HG02852 (cell line): ENCODE measurements at regions not wholly inside any gene's neighbourhood (a gene's known extent, or its start where the extent isn't known, plus 50 kb on each side); places are given as distances from the start of the nearest gene placed in this dataset.
"Not testable (repeated sequence)": the region's sequence is repeated elsewhere in the genome, so short reads cannot be mapped to it uniquely, and the experiment has no call there.

Source experiments
- ATAC-seq: cut with Tn5 transposase; IDR thresholded peaks from one replicate; pipeline ENCODE4 v1.9.1; 2021; ENCODE audit warnings: mild to moderate bottlenecking, moderate library complexity; ENCODE audit not compliant: unreplicated experiment

DNA sequence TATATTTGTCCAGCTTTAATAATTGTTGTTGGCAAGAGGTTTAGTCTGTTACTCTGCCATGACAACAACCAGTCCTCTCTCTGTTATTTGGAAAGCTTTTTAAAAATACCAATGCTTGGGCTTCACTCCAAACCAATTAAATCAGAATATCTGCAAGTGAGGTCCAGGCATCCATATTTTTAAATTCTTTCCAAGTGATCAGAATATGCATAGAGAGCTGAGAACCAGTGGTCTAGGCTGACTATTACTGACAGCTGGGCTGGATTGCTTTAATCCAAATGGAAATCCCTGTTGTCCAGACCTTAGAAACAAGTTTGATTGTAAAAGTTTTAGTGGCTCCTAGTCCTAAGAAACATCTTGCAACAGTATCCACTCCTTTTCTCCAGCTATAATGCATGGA is 1059.7 kb upstream of the ACVR2A start:
- no peak for ATAC-seq

DNA sequence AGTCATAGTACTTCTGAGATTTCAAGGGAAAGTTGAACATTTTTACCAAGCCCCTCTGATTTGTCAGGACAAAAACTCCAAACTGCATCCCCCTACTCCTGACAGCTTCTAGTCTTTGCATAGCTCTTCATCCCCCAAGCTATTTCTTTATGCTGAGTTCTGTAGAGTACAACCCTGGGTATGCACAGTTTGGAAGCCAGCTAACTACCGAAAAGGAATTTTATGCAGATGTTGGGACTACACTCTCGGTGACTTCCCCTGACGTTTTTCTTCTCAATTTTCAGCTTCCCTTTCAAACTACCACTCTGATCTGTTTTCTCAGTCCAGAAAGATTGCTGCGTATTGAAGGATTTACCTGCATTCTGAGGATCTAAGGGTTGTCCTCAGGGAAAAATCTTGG is 1060.2 kb upstream of the ACVR2A start:
- no peak for ATAC-seq

DNA sequence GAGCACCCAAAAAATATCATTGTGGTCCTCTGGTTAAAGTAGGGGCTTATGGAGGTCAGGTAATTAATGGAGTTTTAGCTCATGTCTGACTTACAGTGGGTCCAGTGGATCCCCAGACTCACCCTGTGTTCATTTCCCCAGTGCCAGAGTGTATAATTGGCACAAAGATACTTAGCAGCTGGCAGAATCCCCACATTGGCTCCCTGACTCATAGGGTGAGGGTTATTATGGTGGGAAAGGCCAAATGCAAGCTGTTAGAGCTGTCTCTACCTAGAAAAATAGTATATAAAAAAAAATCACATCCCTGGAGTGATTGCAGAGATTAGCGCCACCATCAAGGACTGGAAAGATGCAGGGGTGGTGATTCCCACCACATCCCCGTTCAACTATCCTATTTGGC is 1067.6 kb upstream of the ACVR2A start:
- ATAC-seq, result no peak

- no peak for ATAC-seq
Observed at GRCh38 chr2:146776596-146776995, 1068.2 kb upstream of the ACVR2A start.

GRCh38 chr2:146771531-146771930 is 1073.3 kb upstream of the ACVR2A start:
- no peak for ATAC-seq

DNA sequence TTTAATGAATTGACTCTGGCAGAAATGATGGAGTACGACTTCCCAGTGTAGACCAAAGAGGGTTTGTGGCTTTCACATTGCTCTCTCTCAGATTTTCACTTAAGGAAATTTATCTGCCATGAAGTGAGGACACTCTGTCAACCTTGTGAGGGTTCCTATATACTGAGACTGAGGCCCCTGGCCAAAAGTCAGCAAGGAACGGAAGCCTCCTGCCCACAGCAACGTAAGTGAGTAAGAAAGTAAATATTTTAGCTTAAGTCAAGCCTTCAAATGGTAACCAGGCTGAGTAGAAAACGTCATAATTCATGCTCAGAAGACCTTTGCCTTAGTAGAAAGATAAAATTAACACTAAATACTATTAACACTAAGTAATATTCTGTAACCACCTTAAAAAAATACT is 1080.5 kb upstream of the ACVR2A start:
- no peak for ATAC-seq

DNA sequence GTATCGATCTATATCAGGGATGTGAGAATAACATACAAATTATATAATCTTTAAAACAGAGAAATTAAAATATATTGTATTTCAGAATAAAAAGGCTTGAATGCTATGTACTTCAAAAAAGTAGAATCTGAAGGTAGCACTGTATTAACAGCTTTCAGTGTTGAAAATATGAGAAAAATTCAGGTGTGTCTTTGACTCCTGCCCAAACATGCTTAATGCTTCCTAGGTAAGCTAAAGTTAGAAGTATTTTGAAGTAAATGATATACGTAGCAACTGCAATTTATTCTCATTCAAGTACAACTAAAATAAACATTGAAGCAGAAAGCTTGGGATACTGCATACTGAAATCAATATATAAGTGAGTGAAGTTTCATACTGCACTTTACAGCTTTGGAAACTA is 1082.0 kb upstream of the ACVR2A start:
- no peak for ATAC-seq

DNA sequence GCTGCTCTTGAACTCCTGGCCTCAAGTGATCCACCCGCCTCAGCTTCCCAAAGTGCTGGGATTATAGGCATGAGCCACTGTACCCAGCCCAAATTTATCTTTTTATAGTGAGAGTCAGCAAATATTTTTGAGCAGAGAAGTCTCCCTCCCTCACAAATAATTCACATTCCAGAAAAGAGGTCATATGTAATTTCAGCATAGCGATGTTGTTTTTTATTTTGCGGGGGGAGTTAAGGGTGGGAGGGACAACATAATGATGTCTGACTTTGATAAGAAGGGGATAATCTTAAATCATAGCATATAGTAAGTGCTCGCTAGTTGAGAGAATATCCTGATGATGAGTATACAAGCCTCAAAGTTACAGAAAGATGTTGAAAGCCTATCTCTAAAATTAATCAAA is 1090.2 kb upstream of the ACVR2A start:
- no peak for ATAC-seq

- no peak for ATAC-seq
Observed at GRCh38 chr2:146748046-146748445, 1096.8 kb upstream of the ACVR2A start.

- no peak for ATAC-seq
Observed at GRCh38 chr2:146741260-146741659, 1103.6 kb upstream of the ACVR2A start.

GRCh38 chr2:146734821-146735190 is 1110.0 kb upstream of the ACVR2A start:
- ATAC-seq, result no peak

GRCh38 chr2:146734042-146734820 is 1110.6 kb upstream of the ACVR2A start:
- peak; percentile 81 for ATAC-seq

- ATAC-seq, result no peak
Observed at GRCh38 chr2:146730882-146731281, 1113.9 kb upstream of the ACVR2A start.

GRCh38 chr2:146721486-146721885 is 1123.3 kb upstream of the ACVR2A start:
- ATAC-seq, result no peak

GRCh38 chr2:146720170-146720569 is 1124.7 kb upstream of the ACVR2A start:
- ATAC-seq, result no peak

DNA sequence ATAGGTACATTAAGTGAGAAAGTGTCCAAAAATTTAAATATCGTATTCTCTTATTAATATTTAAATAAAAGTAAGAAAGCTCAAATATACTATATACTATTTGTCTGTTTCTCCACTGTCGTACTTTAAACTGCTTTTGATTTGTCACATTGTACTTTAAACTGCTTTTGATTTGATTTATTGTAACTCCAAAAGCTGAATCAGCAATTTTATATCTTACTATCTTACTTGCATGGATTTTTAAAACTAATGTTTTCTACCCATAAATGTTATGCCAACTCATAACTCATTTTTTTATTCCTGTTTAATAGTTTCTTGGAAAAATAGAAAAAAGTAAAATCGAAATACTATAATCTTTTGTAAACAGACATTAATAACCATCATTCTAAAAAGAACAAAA is 1128.2 kb upstream of the ACVR2A start:
- ATAC-seq, result no peak

DNA sequence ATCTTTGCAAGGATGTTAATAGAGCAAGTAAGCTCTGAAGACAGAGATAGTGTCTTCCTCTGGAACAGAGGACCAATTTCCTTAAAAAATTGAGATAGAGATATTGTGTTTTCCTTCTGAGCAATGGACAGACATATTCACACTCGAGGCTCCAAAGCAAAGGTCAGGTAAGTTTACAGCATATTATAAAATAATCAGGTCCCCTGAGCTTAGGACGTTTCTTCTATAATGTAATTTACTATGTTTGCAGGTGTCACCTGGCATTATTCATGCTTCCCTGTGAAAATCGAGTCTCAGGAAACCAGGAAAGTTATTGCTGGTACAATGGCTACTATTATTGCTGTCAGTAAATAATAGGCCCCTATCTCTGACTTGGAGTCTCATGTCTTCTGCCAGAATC is 1135.8 kb upstream of the ACVR2A start:
- no peak for ATAC-seq

DNA sequence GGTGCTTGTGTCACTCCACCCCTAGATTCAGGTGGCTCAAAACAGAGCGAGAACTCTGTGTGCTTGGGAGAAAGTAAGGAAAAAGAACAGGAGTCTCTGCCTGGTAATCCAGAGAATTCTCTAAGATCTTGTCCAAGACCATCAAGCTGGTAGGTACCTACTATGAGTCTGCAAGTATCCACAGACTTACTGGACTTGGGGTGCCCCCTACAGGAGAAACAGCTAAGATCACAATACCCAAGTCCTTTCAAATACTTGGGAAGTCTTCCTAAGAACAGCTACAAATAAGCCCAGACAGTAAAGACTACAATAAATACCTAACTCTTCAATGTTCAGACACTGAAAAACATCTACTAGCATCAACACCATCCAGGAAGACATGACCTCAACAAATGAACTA is 1143.6 kb upstream of the ACVR2A start:
- no peak for ATAC-seq

DNA sequence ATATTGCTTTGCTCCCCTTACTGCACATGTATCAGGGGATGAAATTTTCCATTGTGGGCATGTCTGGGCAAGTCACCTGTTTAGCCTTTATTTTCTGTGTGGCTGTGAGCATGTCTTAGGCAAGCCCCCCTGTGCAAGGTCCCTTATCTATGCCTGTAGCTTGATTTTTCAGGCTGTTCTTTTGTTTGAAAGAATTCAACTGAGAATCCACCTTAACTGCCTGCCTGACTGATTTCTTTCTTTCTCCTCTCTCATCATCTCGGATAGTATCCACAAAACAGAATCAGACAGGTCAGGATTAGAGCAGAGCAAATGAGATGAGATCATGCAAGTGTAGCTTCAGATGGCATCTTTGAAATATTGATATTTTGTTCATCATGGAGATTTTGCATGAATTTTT is 1147.5 kb upstream of the ACVR2A start:
- ATAC-seq, result no peak

- not testable (repeated sequence) for ATAC-seq
Observed at GRCh38 chr2:146696787-146697186, 1148.0 kb upstream of the ACVR2A start.

DNA sequence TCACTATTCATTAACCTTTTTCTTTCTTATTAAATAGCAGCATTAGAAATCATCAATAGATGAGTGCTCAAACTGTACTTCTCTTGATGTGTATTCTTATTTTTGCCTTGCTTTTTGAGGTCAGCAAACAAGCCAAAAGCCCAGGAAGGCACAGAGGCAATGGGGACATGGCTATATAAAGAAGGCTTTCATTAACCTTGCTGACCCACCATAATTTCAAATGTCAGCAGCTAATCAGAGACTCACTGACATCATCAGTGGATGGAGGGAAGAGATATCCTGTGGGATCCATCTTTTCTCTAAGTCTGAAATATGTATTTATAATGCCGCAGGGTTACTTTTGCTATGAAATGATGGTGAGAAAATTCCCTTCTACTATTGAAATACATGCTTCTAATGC is 1162.8 kb upstream of the ACVR2A start:
- no peak for ATAC-seq

- ATAC-seq, result no peak
Observed at GRCh38 chr2:146678516-146678915, 1166.3 kb upstream of the ACVR2A start.

- ATAC-seq, result no peak
Observed at GRCh38 chr2:146677280-146677679, 1167.5 kb upstream of the ACVR2A start.
